HEK293 (cell line): ENCODE measurements at regions not wholly inside any gene's neighbourhood (a gene's known extent, or its start where the extent isn't known, plus 50 kb on each side); places are given as distances from the start of the nearest gene placed in this dataset.

Source experiments
- CTCF ChIA-PET: fragments of 350-600 bp; formaldehyde crosslinking; extraction: SDS; loops from one replicate; lab custom pipeline; 2021; ENCODE audit warnings: antibody characterized with exemption; lab: Yijun Ruan, JAX
- POLR2A ChIA-PET: fragments of 300-600 bp; formaldehyde crosslinking; extraction: SDS; loops from one replicate; lab custom pipeline; 2020; ENCODE audit warnings: antibody characterized with exemption, inconsistent platforms; lab: Yijun Ruan, JAX
- H3K27ac ChIP-seq: fragments of 200-500 bp; sonication (Bioruptor generic); 2 replicates; pipeline ENCODE4 v1.5.1; 2014; ENCODE audit warnings: low read depth, low read length, control low read depth, inconsistent platforms; ENCODE audit errors: extremely low read depth
- H3K36me3 ChIP-seq, 2 experiments: fragments of 200-500 bp in 1 of 2; sonication (Bioruptor generic) in 1 of 2; 1 replicate in 1 of 2; 2 replicates in 1 of 2; pipeline ENCODE4 v1.5.1; 2014 to 2017; ENCODE audit warnings: inconsistent platforms in 2 of 2, low read length in 2 of 2; ENCODE audit not compliant: control insufficient read depth in 2 of 2, insufficient read depth in 1 of 2
- H3K4me1 ChIP-seq: fragments of 200-500 bp; sonication (Bioruptor generic); 2 replicates; pipeline ENCODE4 v1.5.1; 2014; ENCODE audit warnings: mild to moderate bottlenecking, low read length, inconsistent platforms; ENCODE audit not compliant: control insufficient read depth, insufficient read depth
- H3K4me3 ChIP-seq: 2 replicates; pipeline ENCODE4 v1.5.1; 2011; ENCODE audit warnings: low read depth, mild to moderate bottlenecking, control low read depth, low read length, moderate library complexity
- H3K9me3 ChIP-seq: fragments of 200-500 bp; sonication (Bioruptor generic); 2 replicates; pipeline ENCODE4 v1.5.1; 2014; ENCODE audit warnings: low read depth, low read length, inconsistent platforms; ENCODE audit not compliant: control insufficient read depth, insufficient read depth
- GLI4 ChIP-seq: fragments of 450-650 bp; formaldehyde crosslinking; IDR thresholded peaks from 2 replicates; pipeline ENCODE4 v1.5.1; 2016; ENCODE audit warnings: missing biosample characterization, missing genetic modification characterization
- KLF10 ChIP-seq: fragments of 450-650 bp; IDR thresholded peaks from 2 replicates; pipeline ENCODE4 v1.5.1; 2018; ENCODE audit warnings: missing biosample characterization, mild to moderate bottlenecking, missing genetic modification characterization
- KLF9 ChIP-seq: fragments of 450-650 bp; formaldehyde crosslinking; IDR thresholded peaks from 2 replicates; pipeline ENCODE4 v1.5.1; 2016; ENCODE audit warnings: missing biosample characterization, missing genetic modification characterization, low read depth
- SALL2 ChIP-seq: fragments of 450-650 bp; formaldehyde crosslinking; IDR thresholded peaks from 2 replicates; pipeline ENCODE4 v1.5.0; 2017; ENCODE audit warnings: missing biosample characterization, mild to moderate bottlenecking, missing genetic modification characterization, borderline replicate concordance
- YY1 ChIP-seq: fragments of 450-650 bp; formaldehyde crosslinking; IDR thresholded peaks from 2 replicates; pipeline ENCODE4 v1.5.1; 2018; ENCODE audit warnings: missing biosample characterization, missing genetic modification characterization
- YY2 ChIP-seq: fragments of 450-650 bp; formaldehyde crosslinking; IDR thresholded peaks from 2 replicates; pipeline ENCODE4 v1.5.1; 2016; ENCODE audit warnings: missing biosample characterization, missing genetic modification characterization
- ZBTB11 ChIP-seq: fragments of 450-650 bp; formaldehyde crosslinking; conservative IDR thresholded peaks from 2 replicates; pipeline ENCODE4 v1.5.1; 2016; ENCODE audit warnings: low read depth, missing biosample characterization, missing genetic modification characterization
- ZBTB21 ChIP-seq: fragments of 450-650 bp; formaldehyde crosslinking; IDR thresholded peaks from 2 replicates; pipeline ENCODE4 v1.5.1; 2017; ENCODE audit warnings: missing biosample characterization, missing genetic modification characterization
- ZIC2 ChIP-seq: fragments of 450-650 bp; formaldehyde crosslinking; IDR thresholded peaks from 2 replicates; pipeline ENCODE4 v1.5.1; 2016; ENCODE audit warnings: missing biosample characterization, missing genetic modification characterization
- ZNF114 ChIP-seq: fragments of 450-650 bp; formaldehyde crosslinking; IDR thresholded peaks from 2 replicates; pipeline ENCODE4 v1.5.0; 2017; ENCODE audit warnings: missing biosample characterization, missing genetic modification characterization
- ZNF146 ChIP-seq: fragments of 450-650 bp; formaldehyde crosslinking; IDR thresholded peaks from 2 replicates; pipeline ENCODE4 v1.5.1; 2016; ENCODE audit warnings: missing biosample characterization, missing genetic modification characterization
- ZNF155 ChIP-seq: fragments of 450-650 bp; formaldehyde crosslinking; IDR thresholded peaks from 2 replicates; pipeline ENCODE4 v1.5.1; 2016; ENCODE audit warnings: missing biosample characterization, missing genetic modification characterization
- ZNF169 ChIP-seq: fragments of 450-650 bp; formaldehyde crosslinking; IDR thresholded peaks from 2 replicates; pipeline ENCODE4 v1.5.1; 2016; ENCODE audit warnings: missing biosample characterization, missing genetic modification characterization
- ZNF175 ChIP-seq: fragments of 450-650 bp; formaldehyde crosslinking; IDR thresholded peaks from 2 replicates; pipeline ENCODE4 v1.5.1; 2016; ENCODE audit warnings: missing biosample characterization, missing genetic modification characterization
- ZNF19 ChIP-seq: fragments of 450-650 bp; formaldehyde crosslinking; IDR thresholded peaks from 2 replicates; pipeline ENCODE4; 2016; ENCODE audit warnings: missing biosample characterization, missing genetic modification characterization, low read depth
- ZNF221 ChIP-seq: fragments of 450-650 bp; formaldehyde crosslinking; IDR thresholded peaks from 2 replicates; pipeline ENCODE4 v1.5.1; 2017; ENCODE audit warnings: missing biosample characterization, missing genetic modification characterization, borderline replicate concordance
- ZNF23 ChIP-seq: fragments of 450-650 bp; formaldehyde crosslinking; IDR thresholded peaks from 2 replicates; pipeline ENCODE4 v1.5.1; 2016; ENCODE audit warnings: missing biosample characterization, missing genetic modification characterization, borderline replicate concordance
- ZNF24 ChIP-seq: fragments of 450-650 bp; formaldehyde crosslinking; IDR thresholded peaks from 2 replicates; pipeline ENCODE4 v1.5.1; 2016; ENCODE audit warnings: missing biosample characterization, missing genetic modification characterization
- ZNF37A ChIP-seq: fragments of 450-650 bp; IDR thresholded peaks from 2 replicates; pipeline ENCODE4 v1.5.1; 2018; ENCODE audit warnings: missing biosample characterization, missing genetic modification characterization
- ZNF391 ChIP-seq: fragments of 450-650 bp; formaldehyde crosslinking; IDR thresholded peaks from 2 replicates; pipeline ENCODE4 v1.5.1; 2016; ENCODE audit warnings: low read depth, missing biosample characterization, missing genetic modification characterization, borderline replicate concordance
- ZNF423 ChIP-seq: fragments of 450-650 bp; formaldehyde crosslinking; IDR thresholded peaks from 2 replicates; pipeline ENCODE4 v1.5.1; 2016; ENCODE audit warnings: missing biosample characterization, missing genetic modification characterization
- ZNF501 ChIP-seq: fragments of 450-650 bp; formaldehyde crosslinking; IDR thresholded peaks from 2 replicates; pipeline ENCODE4 v1.5.1; 2016; ENCODE audit warnings: missing biosample characterization, missing genetic modification characterization
- ZNF560 ChIP-seq: fragments of 450-650 bp; formaldehyde crosslinking; IDR thresholded peaks from 2 replicates; pipeline ENCODE4 v1.5.1; 2017; ENCODE audit warnings: missing biosample characterization, missing genetic modification characterization, borderline replicate concordance
- ZNF610 ChIP-seq: fragments of 450-650 bp; formaldehyde crosslinking; IDR thresholded peaks from 2 replicates; pipeline ENCODE4 v1.5.1; 2016; ENCODE audit warnings: missing biosample characterization, missing genetic modification characterization, borderline replicate concordance
- ZNF623 ChIP-seq: fragments of 450-650 bp; formaldehyde crosslinking; IDR thresholded peaks from 2 replicates; pipeline ENCODE4 v1.5.1; 2016; ENCODE audit warnings: missing biosample characterization, missing genetic modification characterization
- ZNF629 ChIP-seq: fragments of 450-650 bp; formaldehyde crosslinking; IDR thresholded peaks from 2 replicates; pipeline ENCODE4 v1.5.1; 2017; ENCODE audit warnings: missing biosample characterization, missing genetic modification characterization
- ZNF777 ChIP-seq: fragments of 450-650 bp; formaldehyde crosslinking; IDR thresholded peaks from 2 replicates; pipeline ENCODE4 v1.5.1; 2017; ENCODE audit warnings: missing biosample characterization, missing genetic modification characterization, borderline replicate concordance
- ZNF785 ChIP-seq: fragments of 450-650 bp; formaldehyde crosslinking; IDR thresholded peaks from 2 replicates; pipeline ENCODE4 v1.5.1; 2016; ENCODE audit warnings: missing biosample characterization, missing genetic modification characterization
- ZSCAN16 ChIP-seq: fragments of 450-650 bp; formaldehyde crosslinking; IDR thresholded peaks from 2 replicates; pipeline ENCODE4 v1.5.1; 2016; ENCODE audit warnings: missing biosample characterization, missing genetic modification characterization
- ZSCAN30 ChIP-seq: fragments of 450-650 bp; IDR thresholded peaks from 2 replicates; pipeline ENCODE4 v1.5.1; 2018; ENCODE audit warnings: missing biosample characterization, mild to moderate bottlenecking, missing genetic modification characterization, moderate library complexity
- ZSCAN4 ChIP-seq: fragments of 450-650 bp; formaldehyde crosslinking; IDR thresholded peaks from 2 replicates; pipeline ENCODE4 v1.5.1; 2017; ENCODE audit warnings: missing biosample characterization, missing genetic modification characterization
- TF ChIP-seq, protein P1 (sequence below): fragments of 450-650 bp; formaldehyde crosslinking; IDR thresholded peaks from 2 replicates; pipeline ENCODE4 v1.5.1; 2016; ENCODE audit warnings: missing biosample characterization, missing genetic modification characterization

- ChIA-PET POLR2A (no interaction called here), CTCF (interaction anchor here (0.7 kb wide), 1 partner anchor 682 kb away, joined by 3 read pairs; no protein-coding TSS in a partner anchor)
- no peak overlapping the region for H3K27ac ChIP-seq
- H3K36me3 ChIP-seq: no peaks in the 10 kb centered on the region
- no peaks in the 10 kb centered on the region for H3K9me3 ChIP-seq
- H3K4me3 ChIP-seq: no peak overlapping the region
- no peaks in the 10 kb centered on the region for H3K4me1 ChIP-seq
- no peak for TF ChIP-seq YY2
- TF ChIP-seq SALL2 (tag by site-specific recombination): no peak
- no peak for TF ChIP-seq ZNF24 (tag by site-specific recombination)
- TF ChIP-seq KLF10 (tag by site-specific recombination): no peak
- TF ChIP-seq ZBTB11 (tag by site-specific recombination): no peak
- no peak for TF ChIP-seq GLI4 (tag by site-specific recombination)
- TF ChIP-seq ZNF19 (tag by site-specific recombination): no peak
- no peak for TF ChIP-seq ZNF610 (tag by site-specific recombination)
- no peak for TF ChIP-seq ZNF391
- TF ChIP-seq ZNF221: no peak
- TF ChIP-seq YY1: no peak
- TF ChIP-seq, protein P1, sequence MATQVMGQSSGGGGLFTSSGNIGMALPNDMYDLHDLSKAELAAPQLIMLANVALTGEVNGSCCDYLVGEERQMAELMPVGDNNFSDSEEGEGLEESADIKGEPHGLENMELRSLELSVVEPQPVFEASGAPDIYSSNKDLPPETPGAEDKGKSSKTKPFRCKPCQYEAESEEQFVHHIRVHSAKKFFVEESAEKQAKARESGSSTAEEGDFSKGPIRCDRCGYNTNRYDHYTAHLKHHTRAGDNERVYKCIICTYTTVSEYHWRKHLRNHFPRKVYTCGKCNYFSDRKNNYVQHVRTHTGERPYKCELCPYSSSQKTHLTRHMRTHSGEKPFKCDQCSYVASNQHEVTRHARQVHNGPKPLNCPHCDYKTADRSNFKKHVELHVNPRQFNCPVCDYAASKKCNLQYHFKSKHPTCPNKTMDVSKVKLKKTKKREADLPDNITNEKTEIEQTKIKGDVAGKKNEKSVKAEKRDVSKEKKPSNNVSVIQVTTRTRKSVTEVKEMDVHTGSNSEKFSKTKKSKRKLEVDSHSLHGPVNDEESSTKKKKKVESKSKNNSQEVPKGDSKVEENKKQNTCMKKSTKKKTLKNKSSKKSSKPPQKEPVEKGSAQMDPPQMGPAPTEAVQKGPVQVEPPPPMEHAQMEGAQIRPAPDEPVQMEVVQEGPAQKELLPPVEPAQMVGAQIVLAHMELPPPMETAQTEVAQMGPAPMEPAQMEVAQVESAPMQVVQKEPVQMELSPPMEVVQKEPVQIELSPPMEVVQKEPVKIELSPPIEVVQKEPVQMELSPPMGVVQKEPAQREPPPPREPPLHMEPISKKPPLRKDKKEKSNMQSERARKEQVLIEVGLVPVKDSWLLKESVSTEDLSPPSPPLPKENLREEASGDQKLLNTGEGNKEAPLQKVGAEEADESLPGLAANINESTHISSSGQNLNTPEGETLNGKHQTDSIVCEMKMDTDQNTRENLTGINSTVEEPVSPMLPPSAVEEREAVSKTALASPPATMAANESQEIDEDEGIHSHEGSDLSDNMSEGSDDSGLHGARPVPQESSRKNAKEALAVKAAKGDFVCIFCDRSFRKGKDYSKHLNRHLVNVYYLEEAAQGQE: no peak
- TF ChIP-seq ZNF155: no peak
- no peak for TF ChIP-seq ZNF146 (tag by site-specific recombination)
- TF ChIP-seq ZBTB21: no peak
- no peak for TF ChIP-seq ZNF114 (tag by site-specific recombination)
- no peak for TF ChIP-seq KLF9 (tag by site-specific recombination)
- no peak for TF ChIP-seq ZNF501 (tag by site-specific recombination)
- TF ChIP-seq ZSCAN16 (tag by site-specific recombination): no peak
- TF ChIP-seq, all 188 proteins: peak for 0
Observed at GRCh38 chr10:80968903-80969302, 431.2 kb downstream of the SH2D4B start.

DNA sequence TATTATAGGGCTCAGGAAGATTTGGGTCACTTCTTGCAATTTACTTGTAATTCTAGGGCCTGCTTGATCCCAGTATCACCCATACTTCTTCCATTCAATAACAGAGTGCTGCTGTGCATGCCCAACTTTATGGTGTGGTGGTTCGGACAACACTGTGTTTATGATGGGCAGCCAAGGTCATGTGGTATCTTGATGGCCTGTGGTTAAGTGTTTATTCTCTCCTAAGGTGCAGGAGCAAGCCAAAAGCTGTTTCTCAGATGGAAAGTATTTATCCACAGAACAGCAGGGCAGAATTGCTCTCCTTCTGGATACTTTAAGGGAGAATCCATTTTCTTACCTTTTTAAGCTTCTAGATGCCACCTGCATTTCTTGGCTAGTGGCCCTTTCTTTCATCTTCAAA is 433.8 kb downstream of the SH2D4B start:
- no peak for TF ChIP-seq ZNF37A
- TF ChIP-seq ZNF169 (tag by site-specific recombination): no peak
- TF ChIP-seq ZNF777 (tag by site-specific recombination): no peak
- TF ChIP-seq ZIC2: no peak
- TF ChIP-seq ZNF23 (tag by site-specific recombination): no peak
- no peak for TF ChIP-seq ZNF785 (tag by site-specific recombination)
- TF ChIP-seq ZNF175 (tag by site-specific recombination): no peak
- TF ChIP-seq ZNF629 (tag by site-specific recombination): no peak
- TF ChIP-seq ZNF423 (tag by site-specific recombination): no peak
- no peak for TF ChIP-seq ZSCAN30
- TF ChIP-seq ZNF560: no peak
- no peak for TF ChIP-seq ZNF623 (tag by site-specific recombination)
- no peak for TF ChIP-seq ZSCAN4 (tag by site-specific recombination)
- CTCF ChIA-PET: no interaction called here

More for the DNA sequence above, 433.8 kb downstream of the SH2D4B start:
- no peak overlapping the region for H3K27ac ChIP-seq
- H3K4me3 ChIP-seq: no peak overlapping the region
- H3K36me3 ChIP-seq: no peaks in the 10 kb centered on the region
- H3K4me1 ChIP-seq: no peaks in the 10 kb centered on the region
- POLR2A ChIA-PET: no interaction called here
- H3K9me3 ChIP-seq: no peaks in the 10 kb centered on the region
